Tibial artery (tissue), 4 donors: ENCODE measurements at regions not wholly inside any gene's neighbourhood (a gene's known extent, or its start where the extent isn't known, plus 50 kb on each side); places are given as distances from the start of the nearest gene placed in this dataset.
A peak's percentile ranks its signal among the peaks of the same experiment; 100 is the strongest.

ENCODE experiments used
- DNase-seq, 2 donors: peaks; one replicate each; pipeline ENCODE4 v3.0.0-alpha.2; 2019
- H3K27ac ChIP-seq, 2 donors: fragments of 200-600 bp; sonication (generic) in 1 of 2; 1 replicate in 1 of 2; 2 replicates in 1 of 2; pipeline ENCODE4 v1.5.1; 2018 to 2019; ENCODE audit warnings: mild to moderate bottlenecking in 1 of 2
- H3K27me3 ChIP-seq, 2 donors: fragments of 200-600 bp; sonication (generic) in 1 of 2; one replicate each; pipeline versions ENCODE4 v1.5.1 to v1.6.0; 2016 to 2019
- H3K36me3 ChIP-seq, 3 donors: fragments of 200-600 bp; sonication (generic) in 2 of 3; one replicate each; pipeline ENCODE4 v1.5.1; 2016 to 2019; ENCODE audit warnings: mild to moderate bottlenecking in 2 of 3
- H3K4me1 ChIP-seq, 4 donors: fragments of 200-600 bp; sonication (generic) in 2 of 4; 1 replicate in 3 of 4; 2 replicates in 1 of 4; pipeline ENCODE4 v1.5.1; 2016 to 2019
- H3K4me3 ChIP-seq, 2 donors: fragments of 200-600 bp; sonication (generic) in 1 of 2; 1 replicate in 1 of 2; 2 replicates in 1 of 2; pipeline ENCODE4 v1.5.1; 2018 to 2019; ENCODE audit warnings: mild to moderate bottlenecking in 2 of 2
- H3K9me3 ChIP-seq, 3 donors: fragments of 200-600 bp; sonication (generic) in 1 of 3; one replicate each; pipeline ENCODE4 v1.5.1; 2016 to 2019
- intact Hi-C: fragments of 100-400 bp; cut with DNase I; formaldehyde crosslinking; loops from one replicate; pipeline ENCODE4 v1.15.0; 2023; ENCODE audit warnings: low total_unique reads
- TF ChIP-seq, protein P1 (sequence below), 2 experiments: fragments of 200-600 bp in 1 of 2; fragments of 450-650 bp in 1 of 2; IDR thresholded peaks; one replicate each; pipeline ENCODE4 v1.5.1; 2017 to 2019; ENCODE audit warnings: antibody characterized with exemption in 2 of 2, mild to moderate bottlenecking in 1 of 2, moderate library complexity in 1 of 2

DNA sequence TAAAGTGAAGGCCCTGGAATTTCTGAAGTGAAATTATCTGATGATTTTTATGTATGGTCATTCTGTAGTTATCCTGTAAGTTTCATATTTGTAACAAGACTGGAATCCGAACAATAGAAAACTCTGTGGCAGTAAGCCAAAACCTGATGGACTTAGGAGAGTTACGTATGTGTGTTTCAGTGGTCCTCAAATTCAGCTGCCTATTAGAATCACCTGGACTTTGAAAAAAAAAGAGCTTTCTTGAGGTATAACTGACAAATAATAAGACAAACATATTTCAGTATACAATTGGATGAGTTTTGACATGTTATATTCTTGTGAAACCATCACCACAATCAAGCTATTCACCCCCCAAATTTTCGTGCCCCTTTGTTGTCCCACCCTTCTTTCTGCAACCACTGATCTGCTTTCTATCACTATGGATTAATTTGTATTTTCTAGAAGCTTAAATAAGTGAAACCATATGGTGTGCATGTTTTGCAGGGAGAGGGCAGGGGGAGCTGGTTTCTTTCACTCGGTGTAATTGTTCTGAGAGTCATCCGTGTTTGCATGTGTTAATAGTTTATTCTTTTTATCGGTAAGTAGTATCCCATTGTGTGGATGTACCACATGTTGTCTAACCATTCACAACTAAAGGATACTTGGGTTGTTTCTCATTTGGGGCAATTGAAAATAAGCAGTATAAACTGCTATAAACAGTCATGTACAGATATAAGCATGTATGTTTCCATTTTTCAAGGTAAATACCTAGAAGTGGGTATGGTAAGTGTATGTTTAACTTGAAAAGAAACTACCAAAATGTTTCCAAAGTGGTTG lies 50.2 kb upstream of the EML4 start:
- no peaks in the 10 kb centered on the region for H3K27me3 ChIP-seq
- H3K9me3 ChIP-seq = no peaks in the 10 kb centered on the region
- DNase-seq = no peak
- no peak overlapping the region for H3K4me3 ChIP-seq
- H3K4me1 ChIP-seq = peaks cover 0 to 26% (median 11%) of the 10 kb centered on the region in 4 donors
- peak overlapping the region; percentile 34 to 40 for H3K27ac ChIP-seq
- intact Hi-C loops = no loop called here
- no peaks in the 10 kb centered on the region for H3K36me3 ChIP-seq
- TF ChIP-seq, protein P1, sequence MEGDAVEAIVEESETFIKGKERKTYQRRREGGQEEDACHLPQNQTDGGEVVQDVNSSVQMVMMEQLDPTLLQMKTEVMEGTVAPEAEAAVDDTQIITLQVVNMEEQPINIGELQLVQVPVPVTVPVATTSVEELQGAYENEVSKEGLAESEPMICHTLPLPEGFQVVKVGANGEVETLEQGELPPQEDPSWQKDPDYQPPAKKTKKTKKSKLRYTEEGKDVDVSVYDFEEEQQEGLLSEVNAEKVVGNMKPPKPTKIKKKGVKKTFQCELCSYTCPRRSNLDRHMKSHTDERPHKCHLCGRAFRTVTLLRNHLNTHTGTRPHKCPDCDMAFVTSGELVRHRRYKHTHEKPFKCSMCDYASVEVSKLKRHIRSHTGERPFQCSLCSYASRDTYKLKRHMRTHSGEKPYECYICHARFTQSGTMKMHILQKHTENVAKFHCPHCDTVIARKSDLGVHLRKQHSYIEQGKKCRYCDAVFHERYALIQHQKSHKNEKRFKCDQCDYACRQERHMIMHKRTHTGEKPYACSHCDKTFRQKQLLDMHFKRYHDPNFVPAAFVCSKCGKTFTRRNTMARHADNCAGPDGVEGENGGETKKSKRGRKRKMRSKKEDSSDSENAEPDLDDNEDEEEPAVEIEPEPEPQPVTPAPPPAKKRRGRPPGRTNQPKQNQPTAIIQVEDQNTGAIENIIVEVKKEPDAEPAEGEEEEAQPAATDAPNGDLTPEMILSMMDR (IDR thresholded peaks at IDR 0.05) = no peak
